Nephron (organoid): ENCODE measurements at regions not wholly inside any gene's neighbourhood (a gene's known extent, or its start where the extent isn't known, plus 50 kb on each side); places are given as distances from the start of the nearest gene placed in this dataset.

ENCODE experiments used
- H3K27ac Mint-ChIP-seq, 3 experiments: 2 replicates each; pipeline ENCODE4 v1.8.0; 2020; ENCODE audit warnings: mixed read lengths in 3 of 3, mild to moderate bottlenecking in 2 of 3, moderate library complexity in 1 of 3
- H3K27me3 Mint-ChIP-seq: 2 replicates; pipeline ENCODE4 v1.8.0; 2021; ENCODE audit warnings: low read depth, mild to moderate bottlenecking, moderate library complexity, mixed read lengths
- H3K36me3 Mint-ChIP-seq: 2 replicates; pipeline ENCODE4 v1.8.0; 2020; ENCODE audit warnings: low read depth, mixed read lengths
- H3K4me1 Mint-ChIP-seq: 2 replicates; pipeline ENCODE4 v1.8.0; 2020; ENCODE audit warnings: mixed read lengths
- H3K4me3 Mint-ChIP-seq, 3 experiments: 2 replicates each; pipeline ENCODE4 v1.8.0; 2020; ENCODE audit warnings: mild to moderate bottlenecking in 3 of 3, mixed read lengths in 3 of 3, moderate library complexity in 2 of 3
- H3K9me3 Mint-ChIP-seq: 2 replicates; pipeline ENCODE4 v1.8.0; 2020; ENCODE audit warnings: mixed read lengths
- CTCF ChIP-seq, 3 experiments: fragments of 200-600 bp; sonication (generic); IDR thresholded peaks; one replicate each; pipeline ENCODE4 v1.5.0; 2021; ENCODE audit warnings: antibody characterized with exemption in 3 of 3; ENCODE audit not compliant: unreplicated experiment in 3 of 3

- Mint-ChIP-seq H3K27me3 (peaks cover 11% of the 10 kb centered on the region), H3K9me3 (peaks cover 3% of the 10 kb centered on the region), H3K27ac (no peak overlapping the region), H3K4me3 (no peak overlapping the region), H3K4me1 (peaks cover 4% of the 10 kb centered on the region), H3K36me3 (no peaks in the 10 kb centered on the region)
- no peak for TF ChIP-seq CTCF (IDR thresholded peaks at IDR 0.05; ENCODE audit: unreplicated experiment in 3 of 3)
Measured at GRCh38 chr20:22293886-22294285, 290.5 kb downstream of the FOXA2 start.

GRCh38 chr20:22289442-22289841 lies 294.9 kb downstream of the FOXA2 start:
- H3K36me3 Mint-ChIP-seq, result no peaks in the 10 kb centered on the region
- H3K27ac Mint-ChIP-seq, result no peak overlapping the region
- H3K9me3 Mint-ChIP-seq, result no peaks in the 10 kb centered on the region
- H3K27me3 Mint-ChIP-seq, result peaks cover 13% of the 10 kb centered on the region
- no peak overlapping the region for H3K4me3 Mint-ChIP-seq
- no peak for TF ChIP-seq CTCF (IDR thresholded peaks at IDR 0.05; ENCODE audit: unreplicated experiment in 3 of 3)
- H3K4me1 Mint-ChIP-seq, result peaks cover 10% of the 10 kb centered on the region

GRCh38 chr20:22288957-22289356 lies 295.4 kb downstream of the FOXA2 start:
- peaks cover 10% of the 10 kb centered on the region for H3K4me1 Mint-ChIP-seq
- H3K9me3 Mint-ChIP-seq, result no peaks in the 10 kb centered on the region
- no peaks in the 10 kb centered on the region for H3K36me3 Mint-ChIP-seq
- no peak for TF ChIP-seq CTCF (IDR thresholded peaks at IDR 0.05; ENCODE audit: unreplicated experiment in 3 of 3)
- no peak overlapping the region for H3K4me3 Mint-ChIP-seq
- H3K27ac Mint-ChIP-seq, result no peak overlapping the region
- peaks cover 13% of the 10 kb centered on the region for H3K27me3 Mint-ChIP-seq

- peaks cover 13% of the 10 kb centered on the region for H3K27me3 Mint-ChIP-seq
- H3K4me3 Mint-ChIP-seq, result no peak overlapping the region
- no peaks in the 10 kb centered on the region for H3K36me3 Mint-ChIP-seq
- no peaks in the 10 kb centered on the region for H3K9me3 Mint-ChIP-seq
- peaks cover 10% of the 10 kb centered on the region for H3K4me1 Mint-ChIP-seq
- H3K27ac Mint-ChIP-seq, result no peak overlapping the region
- TF ChIP-seq CTCF (IDR thresholded peaks at IDR 0.05; ENCODE audit: unreplicated experiment in 3 of 3), result no peak
Measured at GRCh38 chr20:22288156-22288555, 296.2 kb downstream of the FOXA2 start.

- H3K36me3 Mint-ChIP-seq, result no peaks in the 10 kb centered on the region
- no peak overlapping the region for H3K4me3 Mint-ChIP-seq
- H3K27me3 Mint-ChIP-seq, result peaks cover 13% of the 10 kb centered on the region
- H3K4me1 Mint-ChIP-seq, result peaks cover 10% of the 10 kb centered on the region
- TF ChIP-seq CTCF (IDR thresholded peaks at IDR 0.05; ENCODE audit: unreplicated experiment in 3 of 3), result no peak
- no peak overlapping the region for H3K27ac Mint-ChIP-seq
- H3K9me3 Mint-ChIP-seq, result no peaks in the 10 kb centered on the region
Measured at GRCh38 chr20:22285555-22285954, 298.8 kb downstream of the FOXA2 start.

- Mint-ChIP-seq H3K27ac (no peak overlapping the region), H3K4me1 (no peaks in the 10 kb centered on the region), H3K36me3 (no peaks in the 10 kb centered on the region), H3K27me3 (peaks cover 2% of the 10 kb centered on the region), H3K9me3 (no peaks in the 10 kb centered on the region), H3K4me3 (no peak overlapping the region)
- no peak for TF ChIP-seq CTCF (IDR thresholded peaks at IDR 0.05; ENCODE audit: unreplicated experiment in 3 of 3)
Measured at GRCh38 chr20:22282696-22283095, 301.7 kb downstream of the FOXA2 start.
